HG02981 (cell line): ENCODE measurements at regions not wholly inside any gene's neighbourhood (a gene's known extent, or its start where the extent isn't known, plus 50 kb on each side); places are given as distances from the start of the nearest gene placed in this dataset.

ENCODE experiments used
- ATAC-seq: cut with Tn5 transposase; IDR thresholded peaks from one replicate; pipeline ENCODE4 v1.9.1; 2021; ENCODE audit warnings: mild to moderate bottlenecking, moderate library complexity; ENCODE audit not compliant: unreplicated experiment

DNA sequence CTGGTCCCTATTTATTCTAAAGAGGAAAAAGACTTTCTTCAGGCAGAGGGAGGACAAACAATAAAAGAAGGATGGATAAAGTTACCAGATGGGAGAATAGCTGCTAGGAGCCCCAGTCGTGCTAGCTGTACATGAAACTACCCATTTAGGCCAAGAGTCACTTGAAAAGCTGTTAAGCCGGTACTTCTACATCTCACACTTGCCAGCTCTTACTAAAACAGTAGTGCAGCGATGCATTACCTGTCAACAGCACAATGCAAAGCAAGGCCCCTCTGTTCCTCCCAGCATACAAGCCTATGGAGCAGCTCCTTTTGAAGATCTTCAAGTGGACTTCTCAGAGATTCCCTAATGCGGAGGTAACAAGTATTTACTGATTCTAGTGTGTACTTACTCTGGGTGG is 1138.8 kb downstream of the ARAP2 start:
- ATAC-seq, result no peak

DNA sequence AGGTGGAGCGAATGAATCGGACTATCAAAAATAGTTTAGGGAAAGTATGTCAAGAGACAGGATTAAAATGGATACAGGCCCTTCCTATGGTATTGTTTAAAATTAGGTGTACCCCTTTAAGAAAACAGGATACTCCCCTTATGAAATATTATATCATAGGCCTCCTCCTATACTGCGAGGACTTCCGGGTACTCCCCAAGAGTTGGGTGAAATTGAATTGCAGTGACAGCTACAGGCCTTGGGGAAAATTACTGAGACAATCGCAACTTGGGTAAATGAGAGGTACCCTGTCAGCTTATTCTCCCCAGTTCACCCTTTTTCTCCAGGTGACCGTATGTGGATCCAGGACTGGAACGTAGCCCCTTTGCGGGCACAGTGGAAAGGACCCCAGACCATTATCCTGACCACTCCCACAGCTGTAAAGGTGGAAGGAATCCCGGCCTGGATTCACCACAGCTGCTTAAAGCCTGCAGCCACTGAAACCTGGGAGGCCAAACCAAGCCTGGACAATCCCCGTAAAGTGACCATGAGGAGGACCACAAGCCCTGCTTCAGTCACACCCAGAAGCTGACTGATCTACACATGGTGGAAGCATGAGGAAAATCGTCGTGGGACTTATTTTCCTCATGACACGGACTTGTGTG is 1138.1 kb downstream of the ARAP2 start:
- no peak for ATAC-seq

DNA sequence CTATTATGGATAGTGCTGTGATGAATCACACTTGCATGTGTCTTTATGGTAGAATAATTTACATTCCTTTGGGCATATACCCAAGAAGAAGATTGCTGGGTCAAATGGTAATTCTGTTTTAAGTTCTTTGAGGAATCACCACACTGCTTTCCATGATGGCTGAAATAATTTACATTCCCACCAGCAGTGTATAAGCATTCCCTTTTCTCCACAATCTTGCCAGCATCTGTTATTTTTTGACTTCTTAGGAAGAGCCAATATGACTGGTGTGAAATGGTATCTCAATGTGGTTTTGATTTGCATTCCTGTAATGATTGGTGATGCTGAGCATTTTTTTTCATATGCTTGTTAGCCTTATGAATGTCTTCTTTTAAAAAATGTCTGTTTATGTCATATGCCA is 1120.2 kb downstream of the ARAP2 start:
- ATAC-seq, result no peak

DNA sequence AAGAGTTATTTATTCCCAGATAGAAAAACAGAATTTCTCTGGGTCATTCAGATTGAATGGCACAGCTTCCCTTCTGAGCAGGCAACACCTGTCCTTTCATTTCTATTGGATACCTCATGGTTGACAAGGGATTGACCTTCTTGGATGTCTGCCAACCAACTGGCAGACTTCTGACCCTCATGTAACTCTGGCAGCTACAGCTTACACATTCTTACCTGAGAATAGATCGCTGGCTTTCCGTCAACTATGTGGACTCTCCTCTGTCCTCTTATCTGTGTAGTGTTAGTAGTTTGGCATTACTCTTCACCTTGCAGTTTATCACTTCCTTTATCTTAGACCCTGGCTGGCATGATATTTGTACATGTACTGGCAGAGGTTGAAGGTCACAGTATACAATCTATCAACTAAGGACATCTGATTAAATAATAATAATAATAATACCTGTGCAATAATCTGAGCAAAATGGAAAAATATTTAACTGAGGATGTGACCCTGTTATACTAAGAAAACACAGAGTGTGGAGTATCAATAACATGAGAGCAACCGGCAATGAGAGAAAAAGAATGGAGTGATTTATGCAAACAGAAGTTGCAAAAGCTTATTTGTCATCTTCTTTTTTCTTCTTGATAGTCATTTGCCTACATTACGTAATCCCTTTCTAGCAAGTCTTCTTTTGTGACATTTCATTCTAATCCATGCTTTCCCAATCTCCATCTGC is 1118.2 kb downstream of the ARAP2 start:
- ATAC-seq, result no peak

- ATAC-seq, result no peak
Measured at GRCh38 chr4:35138449-35138848, 1105.9 kb downstream of the ARAP2 start.

- no peak for ATAC-seq
Measured at GRCh38 chr4:35147761-35148160, 1096.6 kb downstream of the ARAP2 start.

- no peak for ATAC-seq
Measured at GRCh38 chr4:35151816-35152572, 1092.3 kb downstream of the ARAP2 start.

GRCh38 chr4:35163168-35163567 is 1081.1 kb downstream of the ARAP2 start:
- no peak for ATAC-seq

DNA sequence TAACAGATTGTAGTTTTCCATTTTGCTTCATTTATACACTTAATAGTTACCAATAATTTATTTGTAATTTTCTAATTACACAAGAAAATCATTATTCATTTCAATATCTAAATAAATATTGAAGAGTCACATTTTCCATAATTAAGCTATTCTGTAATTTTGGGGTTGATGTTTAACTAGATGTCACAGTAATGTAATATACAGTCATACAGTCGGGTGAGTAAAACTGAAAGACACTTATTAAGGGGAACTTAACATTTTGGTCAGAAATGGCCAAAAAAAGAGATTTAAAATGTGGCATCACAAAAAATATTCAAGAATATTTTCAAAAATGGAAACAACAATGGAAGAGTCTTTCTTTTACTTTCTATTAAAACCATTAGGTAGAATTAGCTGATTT is 1080.3 kb downstream of the ARAP2 start:
- no peak for ATAC-seq

- ATAC-seq, result no peak
Measured at GRCh38 chr4:35166466-35166865, 1077.8 kb downstream of the ARAP2 start.

- ATAC-seq, result no peak
Measured at GRCh38 chr4:35167385-35167784, 1076.9 kb downstream of the ARAP2 start.

GRCh38 chr4:35175487-35175886 is 1068.8 kb downstream of the ARAP2 start:
- ATAC-seq, result no peak

- ATAC-seq, result no peak
Measured at GRCh38 chr4:35175894-35176293, 1068.4 kb downstream of the ARAP2 start.

GRCh38 chr4:35182451-35182850 is 1061.9 kb downstream of the ARAP2 start:
- no peak for ATAC-seq

- no peak for ATAC-seq
Measured at GRCh38 chr4:35189988-35190613, 1054.2 kb downstream of the ARAP2 start.

DNA sequence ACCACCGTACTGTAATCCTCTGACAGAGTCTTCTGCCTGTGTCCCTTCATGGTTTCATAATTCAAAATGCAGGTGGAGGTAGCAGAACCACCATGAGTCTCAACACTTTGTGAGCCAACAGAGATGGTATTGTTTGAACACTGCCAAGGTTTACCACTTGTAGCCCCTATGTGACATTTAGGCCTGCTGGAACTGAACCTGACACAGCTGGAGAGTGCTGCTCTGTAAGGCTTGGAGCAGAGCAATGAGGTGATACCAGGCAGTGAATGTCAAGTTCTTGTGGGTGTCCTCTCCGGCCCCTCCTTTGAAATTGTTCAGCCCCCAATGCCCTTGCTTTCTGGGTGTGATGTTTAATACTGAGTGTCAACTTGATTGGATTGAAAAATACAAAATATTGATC is 1042.9 kb downstream of the ARAP2 start:
- ATAC-seq, result no peak

DNA sequence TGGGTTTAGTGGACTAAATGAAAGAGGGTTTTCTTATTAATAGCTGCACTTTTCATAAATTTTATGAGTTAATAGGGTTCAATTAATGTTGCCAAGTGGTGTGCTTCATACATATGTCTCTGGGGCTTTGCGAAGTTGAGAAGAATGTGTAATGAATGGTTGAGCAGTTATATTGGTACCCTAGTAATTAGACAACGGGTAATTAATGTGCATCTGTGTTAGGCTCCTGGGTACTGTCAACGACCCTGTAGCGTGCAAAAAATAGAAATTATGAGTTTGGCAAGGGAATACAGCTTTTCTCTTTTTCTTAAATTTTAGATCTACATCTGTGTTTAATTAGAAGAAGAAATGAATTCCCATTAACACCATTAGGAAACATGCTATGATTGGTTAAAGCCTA is 1027.7 kb downstream of the ARAP2 start:
- no peak for ATAC-seq

- no peak for ATAC-seq
Measured at GRCh38 chr4:35217331-35217730, 1027.0 kb downstream of the ARAP2 start.

DNA sequence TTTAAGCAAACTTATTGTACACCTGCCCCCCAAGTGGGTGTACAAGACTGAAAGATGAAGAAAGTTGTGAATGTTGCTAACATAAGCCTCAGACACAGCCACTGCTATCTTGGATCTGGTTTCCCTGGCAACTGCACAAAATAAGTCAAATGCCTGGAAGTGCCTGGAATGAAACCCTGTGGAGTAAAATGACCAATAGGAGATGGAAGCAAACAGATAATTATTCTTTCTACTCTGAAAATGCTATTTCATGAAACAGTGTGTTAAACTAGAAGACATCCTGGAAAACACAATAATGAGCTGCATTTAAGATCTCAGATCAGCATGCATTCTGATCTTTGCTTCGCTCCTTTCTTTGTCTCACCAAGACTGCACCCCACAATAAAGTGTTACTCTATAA is 1016.0 kb downstream of the ARAP2 start:
- no peak for ATAC-seq

GRCh38 chr4:35229021-35229420 is 1015.3 kb downstream of the ARAP2 start:
- no peak for ATAC-seq

DNA sequence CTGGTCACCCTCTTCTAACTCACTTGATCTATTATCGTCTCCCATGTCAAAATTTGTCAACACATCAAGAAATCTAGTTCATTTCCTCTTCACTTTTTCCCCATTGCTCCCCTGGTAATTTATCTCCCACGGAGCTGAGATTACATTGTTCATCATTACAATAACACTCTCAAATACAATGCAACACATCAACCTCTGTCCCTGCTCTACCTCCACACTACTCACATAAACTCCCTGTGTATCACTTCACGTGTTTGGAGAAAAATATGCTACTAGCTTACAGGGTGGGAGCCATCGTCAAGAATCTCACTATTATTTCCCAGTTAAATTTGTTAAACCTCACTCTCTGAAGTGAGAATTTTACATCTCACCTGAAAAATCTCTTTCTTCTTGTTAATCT is 1006.4 kb downstream of the ARAP2 start:
- no peak for ATAC-seq

DNA sequence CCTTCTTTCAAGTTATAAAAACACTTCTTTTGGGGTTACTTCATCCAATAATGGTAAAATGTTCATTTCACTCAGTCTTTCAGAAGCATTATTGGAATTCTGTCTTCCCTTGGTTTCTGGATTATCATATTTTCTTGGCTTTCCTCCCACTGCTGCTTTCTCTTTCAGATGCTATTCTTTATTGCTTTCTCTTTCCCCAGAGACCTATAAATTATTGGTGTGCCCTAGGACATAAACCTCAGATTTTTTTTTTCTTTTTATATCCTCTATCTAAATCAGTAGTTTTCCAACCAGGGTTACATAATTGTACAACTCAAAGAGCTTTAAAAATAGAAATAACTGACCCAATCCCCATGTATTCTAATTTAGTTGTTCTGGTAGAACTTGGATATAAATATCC is 1005.5 kb downstream of the ARAP2 start:
- no peak for ATAC-seq
